Adipocyte (in vitro differentiated cells): ENCODE measurements at regions not wholly inside any gene's neighbourhood (a gene's known extent, or its start where the extent isn't known, plus 50 kb on each side); places are given as distances from the start of the nearest gene placed in this dataset.
A peak's percentile ranks its signal among the peaks of the same experiment; 100 is the strongest.
"Not testable (repeated sequence)": the region's sequence is repeated elsewhere in the genome, so short reads cannot be mapped to it uniquely, and the experiment has no call there.

Experiments
- DNase-seq: peaks from one replicate; pipeline ENCODE4 v3.0.0-alpha.2; 2015; ENCODE audit warnings: low read depth
- H3K27me3 ChIP-seq: replicated peaks from 2 replicates; pipeline ENCODE4 v1.7.0; 2013; ENCODE audit warnings: mild to moderate bottlenecking, low read length, moderate library complexity; ENCODE audit not compliant: control insufficient read depth, insufficient read depth
- H3K36me3 ChIP-seq: 2 replicates; pipeline ENCODE4 v1.7.0; 2013; ENCODE audit warnings: low read length, mild to moderate bottlenecking, moderate library complexity; ENCODE audit not compliant: control insufficient read depth, insufficient read depth, severe bottlenecking
- H3K4me1 ChIP-seq: 2 replicates; pipeline ENCODE4 v1.7.0; 2013; ENCODE audit warnings: mild to moderate bottlenecking, low read length, moderate library complexity; ENCODE audit not compliant: control insufficient read depth, insufficient read depth
- H3K4me3 ChIP-seq: 2 replicates; pipeline ENCODE4 v1.7.0; 2013; ENCODE audit warnings: mild to moderate bottlenecking, low read length, moderate library complexity
- H3K9ac ChIP-seq: 2 replicates; pipeline ENCODE4 v1.7.0; 2013; ENCODE audit warnings: mild to moderate bottlenecking, low read length, moderate library complexity
- H3K9me3 ChIP-seq: 2 replicates; pipeline ENCODE4 v1.7.0; 2013; ENCODE audit warnings: mild to moderate bottlenecking, low read length, moderate library complexity; ENCODE audit not compliant: control insufficient read depth

GRCh38 chr10:30169342-30169741, 110.0 kb upstream of the JCAD start:
- Histone ChIP-seq H3K9ac (no peak overlapping the region), H3K36me3 (no peaks in the 10 kb centered on the region), H3K27me3 (no peaks in the 10 kb centered on the region), H3K4me3 (no peak overlapping the region), H3K9me3 (no peaks in the 10 kb centered on the region), H3K4me1 (peaks cover 3% of the 10 kb centered on the region)
- DNase-seq: no peak

- H3K36me3 ChIP-seq: no peaks in the 10 kb centered on the region
- no peak overlapping the region for H3K9ac ChIP-seq
- no peak for DNase-seq
- no peak overlapping the region for H3K4me3 ChIP-seq
- H3K9me3 ChIP-seq: no peaks in the 10 kb centered on the region
- H3K4me1 ChIP-seq: peaks cover 3% of the 10 kb centered on the region
- H3K27me3 ChIP-seq: no peaks in the 10 kb centered on the region
Measured at GRCh38 chr10:30166929-30167328, 107.5 kb upstream of the JCAD start.

- H3K4me1 ChIP-seq, H3K4me3 ChIP-seq, H3K9me3 ChIP-seq, DNase-seq, H3K36me3 ChIP-seq, H3K27me3 ChIP-seq, H3K9ac ChIP-seq: not testable (repeated sequence)
Measured at GRCh38 chr10:30163410-30163809, 104.0 kb upstream of the JCAD start.

DNA sequence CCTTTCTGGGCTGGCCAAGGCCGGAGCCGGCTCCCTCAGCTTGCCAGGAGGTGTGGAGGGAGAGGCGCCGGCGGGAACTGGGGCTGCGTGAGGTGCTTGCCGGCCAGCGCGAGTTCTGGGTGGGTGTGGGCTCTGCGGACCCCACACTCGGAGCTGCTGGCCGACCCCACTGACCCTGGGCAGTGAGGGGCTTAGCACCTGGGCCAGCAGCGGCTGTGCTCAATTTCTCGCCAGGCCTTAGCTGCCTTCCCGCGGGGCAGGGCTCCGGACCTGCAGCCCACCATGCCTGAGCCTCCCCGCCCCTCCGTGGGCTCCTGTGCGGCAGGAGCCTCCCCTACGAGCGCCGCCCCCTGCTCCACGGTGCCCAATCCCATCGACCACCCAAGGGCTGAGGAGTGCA, 103.4 kb upstream of the JCAD start:
- DNase-seq, H3K9me3 ChIP-seq, H3K4me1 ChIP-seq, H3K27me3 ChIP-seq, H3K36me3 ChIP-seq, H3K9ac ChIP-seq, H3K4me3 ChIP-seq: not testable (repeated sequence)

- no peak for DNase-seq
- no peaks in the 10 kb centered on the region for H3K9me3 ChIP-seq
- no peaks in the 10 kb centered on the region for H3K27me3 ChIP-seq
- H3K9ac ChIP-seq: no peak overlapping the region
- H3K4me1 ChIP-seq: peaks cover 9% of the 10 kb centered on the region
- H3K4me3 ChIP-seq: no peak overlapping the region
- H3K36me3 ChIP-seq: no peaks in the 10 kb centered on the region
Measured at GRCh38 chr10:30160271-30160982, 101.0 kb upstream of the JCAD start.

DNA sequence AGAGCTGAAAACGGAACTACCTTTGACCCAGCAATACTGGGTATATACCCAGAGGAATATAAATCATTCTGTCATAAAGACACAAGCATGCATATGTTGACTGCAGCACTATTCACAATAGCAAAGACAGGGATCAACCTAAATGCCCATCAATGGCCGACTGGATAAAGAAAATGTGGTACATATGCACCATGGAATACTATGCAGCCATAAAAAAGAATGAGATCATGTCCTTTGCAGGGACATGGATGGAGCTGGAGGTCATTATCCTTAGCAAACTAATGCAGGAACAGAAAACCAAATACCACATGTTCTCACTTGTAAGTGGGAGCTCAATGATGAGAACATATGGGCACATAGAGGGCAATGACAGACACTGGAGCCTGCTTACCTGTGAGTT, 100.2 kb upstream of the JCAD start:
- not testable (repeated sequence) for DNase-seq, H3K36me3 ChIP-seq, H3K27me3 ChIP-seq, H3K9me3 ChIP-seq, H3K4me3 ChIP-seq, H3K9ac ChIP-seq, H3K4me1 ChIP-seq

GRCh38 chr10:30158325-30158960, 99.1 kb upstream of the JCAD start:
- no peaks in the 10 kb centered on the region for H3K36me3 ChIP-seq
- DNase-seq: no peak
- H3K4me3 ChIP-seq: no peak overlapping the region
- H3K9ac ChIP-seq: no peak overlapping the region
- H3K4me1 ChIP-seq: peaks cover 9% of the 10 kb centered on the region
- H3K9me3 ChIP-seq: no peaks in the 10 kb centered on the region
- H3K27me3 ChIP-seq: no peaks in the 10 kb centered on the region

GRCh38 chr10:30155401-30155800, 96.0 kb upstream of the JCAD start:
- no peak overlapping the region for H3K4me3 ChIP-seq
- no peak for DNase-seq

DNA sequence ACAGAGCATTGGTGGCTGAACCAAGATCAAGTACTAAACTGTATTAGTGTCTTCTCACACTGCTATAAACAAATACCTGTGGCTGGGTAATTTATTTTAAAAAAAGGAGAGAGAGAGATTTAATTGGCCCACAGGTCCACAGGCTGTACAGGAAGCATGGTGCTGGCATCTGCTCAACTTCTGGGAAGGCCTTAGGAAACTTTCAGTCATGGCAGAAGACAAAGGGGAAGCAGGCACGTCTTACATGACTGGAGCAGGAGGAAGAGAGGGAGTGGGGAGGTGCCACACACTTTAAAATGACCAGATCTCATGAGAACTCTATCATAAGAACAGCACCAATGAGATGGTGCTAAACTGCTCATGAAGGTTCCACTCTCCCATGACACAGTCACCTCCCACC, 95.2 kb upstream of the JCAD start:
- no peak overlapping the region for H3K4me3 ChIP-seq
- H3K4me1 ChIP-seq: peaks cover 22% of the 10 kb centered on the region
- no peaks in the 10 kb centered on the region for H3K27me3 ChIP-seq
- peaks cover 3% of the 10 kb centered on the region for H3K9me3 ChIP-seq
- no peak for DNase-seq
- H3K36me3 ChIP-seq: no peaks in the 10 kb centered on the region
- H3K9ac ChIP-seq: no peak overlapping the region

More at GRCh38 chr10:30155401-30155800, 96.0 kb upstream of the JCAD start:
- no peak overlapping the region for H3K9ac ChIP-seq
- no peaks in the 10 kb centered on the region for H3K36me3 ChIP-seq
- H3K27me3 ChIP-seq: no peaks in the 10 kb centered on the region
- H3K9me3 ChIP-seq: peaks cover 3% of the 10 kb centered on the region
- peaks cover 22% of the 10 kb centered on the region for H3K4me1 ChIP-seq

- Histone ChIP-seq H3K4me3 (no peak overlapping the region), H3K9me3 (peaks cover 3% of the 10 kb centered on the region), H3K4me1 (peaks cover 22% of the 10 kb centered on the region), H3K27me3 (no peaks in the 10 kb centered on the region), H3K9ac (no peak overlapping the region), H3K36me3 (no peaks in the 10 kb centered on the region)
- no peak for DNase-seq
Measured at GRCh38 chr10:30154126-30154525, 94.7 kb upstream of the JCAD start.

GRCh38 chr10:30151581-30152389, 92.4 kb upstream of the JCAD start:
- Histone ChIP-seq H3K27me3 (no peaks in the 10 kb centered on the region), H3K4me1 (peaks cover 17% of the 10 kb centered on the region), H3K36me3 (no peaks in the 10 kb centered on the region), H3K9ac (peak overlapping the region; percentile 22), H3K4me3 (peak overlapping the region; percentile 43), H3K9me3 (peaks cover 4% of the 10 kb centered on the region)
- peak; percentile 79 for DNase-seq
